ENCODE measurements at regions not wholly inside any gene's neighbourhood (a gene's known extent, or its start where the extent isn't known, plus 50 kb on each side); places are given as distances from the start of the nearest gene placed in this dataset.

DNA sequence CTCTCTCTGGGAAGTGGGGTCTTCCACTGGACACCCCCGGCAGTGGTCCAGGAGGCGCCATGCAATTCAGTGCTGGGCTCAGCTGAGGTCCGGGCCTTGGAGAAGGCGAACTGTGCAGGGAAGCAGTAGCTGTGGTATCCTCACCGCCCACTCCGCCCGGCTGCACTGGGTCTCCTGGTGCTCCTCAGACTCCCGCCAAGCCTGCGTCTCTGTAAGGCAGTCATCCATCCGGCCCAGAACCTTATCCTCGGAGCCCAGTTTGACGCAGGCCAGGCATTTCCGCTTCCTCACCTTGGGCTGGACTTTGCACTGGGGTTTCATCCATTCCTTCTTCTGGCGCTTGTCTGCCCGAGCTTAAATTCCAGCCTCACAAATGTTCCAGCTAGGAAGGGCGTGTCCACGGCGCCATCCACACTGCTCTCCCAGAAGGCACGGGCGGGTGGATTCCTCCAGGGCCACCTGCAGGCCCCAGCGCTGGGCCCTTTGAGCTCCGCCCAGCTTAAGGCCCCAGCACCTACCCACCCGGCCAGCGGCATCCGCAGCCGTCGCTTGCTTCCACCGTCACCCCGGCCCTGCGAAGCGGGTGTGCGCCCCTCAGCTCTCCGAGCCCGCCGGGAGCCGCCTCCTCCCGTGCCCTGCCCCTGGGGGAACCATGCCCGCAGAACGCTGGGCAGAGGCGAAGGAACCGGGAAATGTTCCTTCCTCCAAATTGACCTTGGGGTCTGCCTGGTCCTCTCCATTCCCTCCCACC is 1884.8 kb downstream of the TP53TG3F start:
- H3K36me3 Mint-ChIP-seq (ENCODE audit: insufficient read depth in 1 of 3, low read depth in 3 of 3): peaks cover 4 to 14% (median 8%) of the 10 kb centered on the region in 3 experiments
- H3K14ac ChIP-seq (ENCODE audit: insufficient read depth, low read length): no peak overlapping the region

More for the DNA sequence above, 1884.8 kb downstream of the TP53TG3F start:
- Histone ChIP-seq H3K56ac (ENCODE audit: insufficient read length, low read depth, low read length) (no peak overlapping the region), H3K23me2 (ENCODE audit: insufficient read length, low read depth, low read length, poor library complexity, severe bottlenecking) (no peaks in the 10 kb centered on the region), H3K4me1 (ENCODE audit: insufficient read depth, low read length) (no peaks in the 10 kb centered on the region), H3K79me1 (ENCODE audit: insufficient read depth, low read depth, low read length, poor library complexity, severe bottlenecking) (no peaks in the 10 kb centered on the region), H2BK12ac (ENCODE audit: insufficient read length, low read depth, low read length) (no peak overlapping the region), H3K18ac (ENCODE audit: insufficient read length, low read depth, low read length) (no peak overlapping the region), H2BK20ac (ENCODE audit: low read depth, low read length, poor library complexity, severe bottlenecking) (no peak overlapping the region), H4K20me1 (ENCODE audit: control insufficient read depth, insufficient read depth, insufficient read length) (no peaks in the 10 kb centered on the region), H3T11ph (ENCODE audit: low read length) (no peak overlapping the region), H2BK15ac (ENCODE audit: low read depth, low read length) (no peak overlapping the region), H4K5ac (ENCODE audit: insufficient read length, low read depth, low read length) (no peak overlapping the region), H4K8ac (replicated peaks; ENCODE audit: insufficient read length, low read depth, low read length) (no peak overlapping the region), H4K91ac (ENCODE audit: insufficient read length, low read depth, low read length) (no peak overlapping the region), H3K79me2 (ENCODE audit: insufficient read depth, low read length) (no peaks in the 10 kb centered on the region), H3K9me3 (ENCODE audit: control insufficient read depth, low read depth, low read length) (peaks cover 59% of the 10 kb centered on the region), H2AFZ (ENCODE audit: low read length) (no peak overlapping the region), H2BK5ac (ENCODE audit: insufficient read length, low read length) (no peak overlapping the region), H3K27ac (ENCODE audit: insufficient read length, low read depth, low read length) (no peak overlapping the region), H3K23ac (ENCODE audit: insufficient read length, low read depth, low read length) (no peak overlapping the region), H3K9ac (ENCODE audit: extremely low read depth, insufficient read length, low read length) (no peak overlapping the region), H2BK120ac (ENCODE audit: low read depth, low read length, poor library complexity, severe bottlenecking) (no peak overlapping the region), H3K27me3 (ENCODE audit: insufficient read depth, low read length) (no peaks in the 10 kb centered on the region), H2AK5ac (ENCODE audit: insufficient read length, low read length) (no peak overlapping the region), H3K4ac (ENCODE audit: low read depth, low read length) (no peak overlapping the region), H3K4me2 (ENCODE audit: insufficient read depth, insufficient read length, low read length) (no peak overlapping the region)
- no peak for DNase-seq
- H3K27ac Mint-ChIP-seq: no peak overlapping the region
- no peak overlapping the region for H3K4me3 Mint-ChIP-seq
- TF ChIP-seq, protein P1, sequence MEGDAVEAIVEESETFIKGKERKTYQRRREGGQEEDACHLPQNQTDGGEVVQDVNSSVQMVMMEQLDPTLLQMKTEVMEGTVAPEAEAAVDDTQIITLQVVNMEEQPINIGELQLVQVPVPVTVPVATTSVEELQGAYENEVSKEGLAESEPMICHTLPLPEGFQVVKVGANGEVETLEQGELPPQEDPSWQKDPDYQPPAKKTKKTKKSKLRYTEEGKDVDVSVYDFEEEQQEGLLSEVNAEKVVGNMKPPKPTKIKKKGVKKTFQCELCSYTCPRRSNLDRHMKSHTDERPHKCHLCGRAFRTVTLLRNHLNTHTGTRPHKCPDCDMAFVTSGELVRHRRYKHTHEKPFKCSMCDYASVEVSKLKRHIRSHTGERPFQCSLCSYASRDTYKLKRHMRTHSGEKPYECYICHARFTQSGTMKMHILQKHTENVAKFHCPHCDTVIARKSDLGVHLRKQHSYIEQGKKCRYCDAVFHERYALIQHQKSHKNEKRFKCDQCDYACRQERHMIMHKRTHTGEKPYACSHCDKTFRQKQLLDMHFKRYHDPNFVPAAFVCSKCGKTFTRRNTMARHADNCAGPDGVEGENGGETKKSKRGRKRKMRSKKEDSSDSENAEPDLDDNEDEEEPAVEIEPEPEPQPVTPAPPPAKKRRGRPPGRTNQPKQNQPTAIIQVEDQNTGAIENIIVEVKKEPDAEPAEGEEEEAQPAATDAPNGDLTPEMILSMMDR (conservative IDR thresholded peaks at IDR 0.05): no peak
- H3K27me3 Mint-ChIP-seq (ENCODE audit: low read depth): no peaks in the 10 kb centered on the region; the same call in none of the 2 replicates
- WGBS (ENCODE audit: extremely low coverage, insufficient read length, low lambda C conversion rate): no CpG with 5 or more reads among the region's 41 CpGs
- peaks cover 78 to 88% of the 10 kb centered on the region in 2 experiments for H3K9me3 Mint-ChIP-seq
- H3K4me1 Mint-ChIP-seq: no peaks in the 10 kb centered on the region

All from H9 (cell line).